Calu3 (cell line): ENCODE measurements at regions not wholly inside any gene's neighbourhood (a gene's known extent, or its start where the extent isn't known, plus 50 kb on each side); places are given as distances from the start of the nearest gene placed in this dataset.

Source experiments
- BruUV-seq: library from RNA; stranded (reverse); fragments of 400-500 nt; replicated peaks from 2 replicates; lab custom pipeline; 2021; lab: Mats Ljungman, UMichigan
- CTCF ChIA-PET: fragments of 300-600 bp; sonication (Branson Sonifier 250); formaldehyde crosslinking; loops from one replicate; lab custom pipeline; 2022; ENCODE audit warnings: antibody characterized with exemption; lab: Charles Lee
- DNase-seq: peaks from one replicate; pipeline ENCODE4 v3.0.0; 2022
- H3K27ac Mint-ChIP-seq: one replicate; pipeline ENCODE4 v1.8.0; 2022; ENCODE audit warnings: mixed read lengths; ENCODE audit not compliant: unreplicated experiment
- H3K27me3 Mint-ChIP-seq: one replicate; pipeline ENCODE4 v1.8.0; 2022; ENCODE audit warnings: mixed read lengths; ENCODE audit not compliant: unreplicated experiment
- H3K36me3 Mint-ChIP-seq: one replicate; pipeline ENCODE4 v1.8.0; 2022; ENCODE audit warnings: mild to moderate bottlenecking, moderate library complexity, mixed read lengths; ENCODE audit not compliant: insufficient read depth, unreplicated experiment
- H3K4me1 Mint-ChIP-seq: one replicate; pipeline ENCODE4 v1.8.0; 2022; ENCODE audit warnings: mild to moderate bottlenecking, low read depth, mixed read lengths; ENCODE audit not compliant: unreplicated experiment
- H3K4me3 Mint-ChIP-seq: one replicate; pipeline ENCODE4 v1.8.0; 2022; ENCODE audit warnings: mild to moderate bottlenecking, low read depth, moderate library complexity, mixed read lengths; ENCODE audit not compliant: unreplicated experiment
- H3K9me3 Mint-ChIP-seq: one replicate; pipeline ENCODE4 v1.8.0; 2022; ENCODE audit warnings: low read depth, mixed read lengths; ENCODE audit not compliant: unreplicated experiment
- CTCF ChIP-seq: fragments of 200-600 bp; IDR thresholded peaks from one replicate; pipeline ENCODE4 v1.8.0; 2022; ENCODE audit warnings: antibody characterized with exemption; ENCODE audit not compliant: unreplicated experiment
- intact Hi-C: fragments of 100-400 bp; cut with micrococcal nuclease; formaldehyde crosslinking; loops from one replicate; pipeline ENCODE4 v1.10.0; 2022; ENCODE audit not compliant: unreplicated experiment

DNA sequence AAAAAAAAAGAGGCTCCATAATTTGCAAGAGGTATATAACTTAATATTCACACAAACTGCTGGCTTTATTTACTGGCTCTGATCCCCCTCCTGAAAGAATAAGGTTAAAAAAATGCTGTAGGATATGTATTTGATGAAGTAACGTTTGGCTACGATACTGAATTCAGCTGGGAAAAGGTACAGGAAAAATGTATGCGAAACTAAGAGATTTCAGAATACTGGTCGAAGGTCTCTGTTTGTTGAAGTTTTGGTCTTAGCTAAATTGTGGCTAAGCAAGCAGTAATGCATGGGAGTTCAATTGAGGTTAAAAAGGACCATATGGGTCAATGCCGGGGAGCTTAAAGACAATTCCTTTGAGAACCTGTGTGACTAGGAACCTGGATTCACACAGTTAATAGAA lies 355.5 kb upstream of the NCAM2 start:
- no peak overlapping the region for H3K4me3 Mint-ChIP-seq
- TF ChIP-seq CTCF = no peak
- H3K27ac Mint-ChIP-seq = no peak overlapping the region
- no peak for DNase-seq
- intact Hi-C loops = no loop called here
- H3K27me3 Mint-ChIP-seq = no peaks in the 10 kb centered on the region
- no peaks in the 10 kb centered on the region for H3K36me3 Mint-ChIP-seq
- CTCF ChIA-PET = no interaction called here
- peaks cover 10% of the 10 kb centered on the region for H3K9me3 Mint-ChIP-seq
- H3K4me1 Mint-ChIP-seq = no peaks in the 10 kb centered on the region
- no TSS peak for BruUV-seq

DNA sequence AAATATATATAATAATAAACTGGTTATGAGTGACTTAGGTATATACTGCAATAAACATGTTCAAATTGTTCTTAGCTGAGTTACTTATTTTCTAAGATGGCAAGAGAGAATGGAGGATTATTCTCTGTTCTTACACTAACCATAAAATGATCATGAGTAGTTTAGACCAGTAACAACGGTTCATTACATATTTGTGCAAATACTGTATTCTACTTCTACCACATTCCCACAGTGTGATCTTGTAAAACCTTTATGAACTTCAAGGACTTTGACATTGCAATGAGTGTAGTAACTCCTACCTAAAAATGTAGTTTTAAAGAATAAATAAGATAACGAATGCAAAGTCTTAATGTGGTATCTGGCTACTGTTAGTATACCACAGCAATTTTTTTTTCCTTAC lies 353.7 kb upstream of the NCAM2 start:
- CTCF ChIA-PET = no interaction called here
- Mint-ChIP-seq H3K36me3 (no peaks in the 10 kb centered on the region), H3K4me1 (no peaks in the 10 kb centered on the region), H3K27ac (no peak overlapping the region), H3K27me3 (no peaks in the 10 kb centered on the region), H3K4me3 (no peak overlapping the region), H3K9me3 (peaks cover 6% of the 10 kb centered on the region)
- TF ChIP-seq CTCF = no peak
- intact Hi-C loops = no loop called here
- BruUV-seq = no TSS peak
- DNase-seq = no peak

DNA sequence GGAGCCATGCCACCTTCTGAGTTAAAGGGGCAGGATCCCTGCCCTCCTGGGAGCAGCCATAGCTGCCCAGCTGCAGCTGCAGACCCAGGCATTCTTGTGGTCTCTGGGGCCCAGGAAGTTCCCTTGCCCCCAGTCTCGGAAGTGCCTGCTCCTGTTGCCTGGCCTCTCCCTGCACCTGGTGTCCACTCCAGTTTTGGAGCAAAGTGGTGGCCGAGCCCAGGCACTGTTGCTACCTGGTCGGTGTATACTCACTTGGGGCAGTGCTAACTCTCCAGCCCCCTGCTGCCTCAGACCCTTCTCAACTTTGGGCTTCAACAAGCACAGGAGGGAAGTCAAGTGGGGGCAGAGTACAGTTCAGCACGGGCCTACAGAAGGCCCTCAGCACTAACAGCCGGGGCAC lies 352.9 kb upstream of the NCAM2 start:
- intact Hi-C loops = no loop called here
- no peaks in the 10 kb centered on the region for H3K27me3 Mint-ChIP-seq
- peaks cover 6% of the 10 kb centered on the region for H3K9me3 Mint-ChIP-seq
- CTCF ChIA-PET = no interaction called here
- no peak overlapping the region for H3K4me3 Mint-ChIP-seq
- no peaks in the 10 kb centered on the region for H3K4me1 Mint-ChIP-seq
- H3K27ac Mint-ChIP-seq = no peak overlapping the region
- no peak for DNase-seq
- TF ChIP-seq CTCF = no peak
- H3K36me3 Mint-ChIP-seq = no peaks in the 10 kb centered on the region
- no TSS peak for BruUV-seq

GRCh38 chr21:20646431-20647165 lies 351.6 kb upstream of the NCAM2 start:
- Mint-ChIP-seq H3K4me1 (no peaks in the 10 kb centered on the region), H3K9me3 (peaks cover 6% of the 10 kb centered on the region), H3K27ac (no peak overlapping the region), H3K27me3 (no peaks in the 10 kb centered on the region), H3K36me3 (no peaks in the 10 kb centered on the region), H3K4me3 (no peak overlapping the region)
- CTCF ChIA-PET = no interaction called here
- TF ChIP-seq CTCF = no peak
- intact Hi-C loops = no loop called here
- no peak for DNase-seq
- BruUV-seq = no TSS peak
